Endothelial cell of umbilical vein (primary cell): ENCODE measurements at regions not wholly inside any gene's neighbourhood (a gene's known extent, or its start where the extent isn't known, plus 50 kb on each side); places are given as distances from the start of the nearest gene placed in this dataset.

Source experiments
- BruUV-seq: library from RNA; stranded (reverse); fragments of 400-500 nt; replicated peaks from 2 replicates; lab custom pipeline; 2021; lab: Mats Ljungman, UMichigan
- CTCF ChIA-PET: fragments of 300-600, 350-600 bp; sonication (Branson Sonifier 250); formaldehyde crosslinking; loops from one replicate; lab custom pipeline; 2021; ENCODE audit warnings: antibody characterized with exemption, inconsistent platforms; lab: Charles Lee
- POLR2A ChIA-PET: fragments of 300-600, 350-600 bp; sonication (Branson Sonifier 250); formaldehyde crosslinking; loops from one replicate; lab custom pipeline; 2021; ENCODE audit warnings: antibody characterized with exemption, inconsistent platforms; lab: Charles Lee
- DNase-seq: peaks from one replicate; pipeline ENCODE4 v3.0.0-alpha.2; 2011; ENCODE audit warnings: low read depth, low spot score
- FAIRE-seq: peaks from 2 replicates; lab custom pipeline; 2011; peaks lifted over from hg19 to GRCh38; lab: Jason Lieb, UNC
- H2AFZ ChIP-seq: 2 replicates; pipeline ENCODE4 v1.6.0; 2012; ENCODE audit warnings: low read depth, low read length, control low read depth, inconsistent platforms
- H3K27ac ChIP-seq: 2 replicates; pipeline ENCODE4 v1.5.1; 2011; ENCODE audit warnings: low read depth, mild to moderate bottlenecking, control low read depth, low read length, moderate library complexity; ENCODE audit not compliant: insufficient read depth
- H3K27me3 ChIP-seq, 2 experiments: 2 replicates each; pipeline versions ENCODE4 v1.6.0 to v1.6.1; 2011; ENCODE audit warnings: low read length in 2 of 2, mixed read lengths in 1 of 2; ENCODE audit not compliant: control insufficient read depth in 2 of 2, insufficient read depth in 2 of 2
- H3K36me3 ChIP-seq, 2 experiments: 2 replicates in 1 of 2; 3 replicates in 1 of 2; pipeline ENCODE4 v1.5.1; 2011; ENCODE audit warnings: low read length in 2 of 2, mild to moderate bottlenecking in 1 of 2, moderate library complexity in 1 of 2; ENCODE audit not compliant: control insufficient read depth in 2 of 2, insufficient read depth in 2 of 2; ENCODE audit errors: extremely low read depth in 1 of 2
- H3K4me1 ChIP-seq: 3 replicates; pipeline ENCODE4 v1.5.1; 2011; ENCODE audit warnings: mild to moderate bottlenecking, low read length; ENCODE audit not compliant: control insufficient read depth, insufficient read depth; ENCODE audit errors: extremely low read depth
- H3K4me2 ChIP-seq: 2 replicates; pipeline ENCODE4 v1.6.1; 2011; ENCODE audit warnings: low read length, control low read depth, mixed read lengths; ENCODE audit not compliant: insufficient read depth
- H3K4me3 ChIP-seq, 3 experiments: fragments of 200-600 bp in 1 of 3; sonication (generic), shearing (Covaris generic) in 1 of 3; replicated peaks in 1 of 3; 2 replicates each; pipeline ENCODE4 v1.5.1; 2011 to 2016; ENCODE audit warnings: control low read depth in 3 of 3, low read length in 3 of 3, mild to moderate bottlenecking in 2 of 3, inconsistent platforms in 1 of 3, low read depth in 1 of 3, moderate library complexity in 1 of 3; ENCODE audit not compliant: insufficient read depth in 1 of 3
- H3K79me2 ChIP-seq: 2 replicates; pipeline ENCODE4 v1.6.0; 2012; ENCODE audit warnings: low read length, inconsistent platforms; ENCODE audit not compliant: control insufficient read depth, insufficient read depth
- H3K9ac ChIP-seq: replicated peaks from 2 replicates; pipeline ENCODE3; 2011; ENCODE audit warnings: low read length, control low read depth; ENCODE audit not compliant: insufficient read depth; ENCODE audit errors: extremely low read depth
- H3K9me1 ChIP-seq: replicated peaks from 3 replicates; pipeline ENCODE4 v1.6.0; 2011; ENCODE audit warnings: mild to moderate bottlenecking, low read length; ENCODE audit not compliant: control insufficient read depth, insufficient read depth; ENCODE audit errors: extremely low read depth
- H3K9me3 ChIP-seq: replicated peaks from 2 replicates; pipeline ENCODE4 v1.5.1; 2012; ENCODE audit warnings: low read length, inconsistent platforms; ENCODE audit not compliant: control insufficient read depth, insufficient read depth
- H4K20me1 ChIP-seq: replicated peaks from 2 replicates; pipeline ENCODE3; 2011; ENCODE audit warnings: mild to moderate bottlenecking, low read length; ENCODE audit not compliant: control insufficient read depth, insufficient read depth; ENCODE audit errors: extremely low read depth
- EZH2 ChIP-seq: IDR thresholded peaks from 2 replicates; pipeline ENCODE4 v1.6.1; 2012; ENCODE audit warnings: borderline replicate concordance, low read depth, mild to moderate bottlenecking, moderate library complexity, low read length, inconsistent platforms; ENCODE audit not compliant: severe bottlenecking
- GATA2 ChIP-seq: IDR thresholded peaks from 2 replicates; pipeline ENCODE4 v1.7.0; 2011; ENCODE audit warnings: low read depth, mild to moderate bottlenecking, moderate library complexity, mixed read lengths, low read length; ENCODE audit not compliant: insufficient read length, insufficient read depth
- MYC ChIP-seq: IDR thresholded peaks from one replicate; pipeline ENCODE4 v1.6.1; 2011; ENCODE audit warnings: mild to moderate bottlenecking, low read depth, low read length
- dilution Hi-C: fragments of 300-500 bp; cut with MboI; formaldehyde crosslinking; loops from one replicate; pipeline ENCODE4 v1.15.0; 2019; ENCODE audit warnings: low sequenced_read_pairs; ENCODE audit not compliant: extremely low pct_ligation_motif_present
- intact Hi-C: fragments of 100-400 bp; cut with micrococcal nuclease; formaldehyde crosslinking; loops from one replicate; pipeline ENCODE4 v1.10.0; 2022
- TF ChIP-seq, protein P1 (sequence below), 2 donors: IDR thresholded peaks; 1 replicate in 1 of 2; 2 replicates in 1 of 2; pipeline ENCODE4 v1.5.1; 2011; ENCODE audit warnings: low read length in 2 of 2, mild to moderate bottlenecking in 2 of 2, moderate library complexity in 2 of 2, control low read depth in 1 of 2, inconsistent platforms in 1 of 2, low read depth in 1 of 2; ENCODE audit not compliant: insufficient read depth in 1 of 2; ENCODE audit errors: extremely low read depth in 1 of 2
- TF ChIP-seq, protein P2 (sequence below): IDR thresholded peaks from 2 replicates; pipeline ENCODE4 v1.6.1; 2011; ENCODE audit not compliant: insufficient read depth, insufficient read length

GRCh38 chr7:91355695-91356435 is 91.6 kb downstream of the FZD1 start:
- intact Hi-C loops: no loop called here
- Histone ChIP-seq H3K4me1 (peaks cover 13% of the 10 kb centered on the region), H3K36me3 (no peaks in the 10 kb centered on the region), H3K79me2 (no peaks in the 10 kb centered on the region), H3K27me3 (no peaks in the 10 kb centered on the region), H3K9me3 (no peaks in the 10 kb centered on the region), H3K9ac (no peak overlapping the region), H3K27ac (no peak overlapping the region), H4K20me1 (no peaks in the 10 kb centered on the region), H2AFZ (no peak overlapping the region), H3K9me1 (no peaks in the 10 kb centered on the region), H3K4me2 (no peak overlapping the region), H3K4me3 (no peak overlapping the region)
- TF ChIP-seq, protein P1, sequence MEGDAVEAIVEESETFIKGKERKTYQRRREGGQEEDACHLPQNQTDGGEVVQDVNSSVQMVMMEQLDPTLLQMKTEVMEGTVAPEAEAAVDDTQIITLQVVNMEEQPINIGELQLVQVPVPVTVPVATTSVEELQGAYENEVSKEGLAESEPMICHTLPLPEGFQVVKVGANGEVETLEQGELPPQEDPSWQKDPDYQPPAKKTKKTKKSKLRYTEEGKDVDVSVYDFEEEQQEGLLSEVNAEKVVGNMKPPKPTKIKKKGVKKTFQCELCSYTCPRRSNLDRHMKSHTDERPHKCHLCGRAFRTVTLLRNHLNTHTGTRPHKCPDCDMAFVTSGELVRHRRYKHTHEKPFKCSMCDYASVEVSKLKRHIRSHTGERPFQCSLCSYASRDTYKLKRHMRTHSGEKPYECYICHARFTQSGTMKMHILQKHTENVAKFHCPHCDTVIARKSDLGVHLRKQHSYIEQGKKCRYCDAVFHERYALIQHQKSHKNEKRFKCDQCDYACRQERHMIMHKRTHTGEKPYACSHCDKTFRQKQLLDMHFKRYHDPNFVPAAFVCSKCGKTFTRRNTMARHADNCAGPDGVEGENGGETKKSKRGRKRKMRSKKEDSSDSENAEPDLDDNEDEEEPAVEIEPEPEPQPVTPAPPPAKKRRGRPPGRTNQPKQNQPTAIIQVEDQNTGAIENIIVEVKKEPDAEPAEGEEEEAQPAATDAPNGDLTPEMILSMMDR (IDR thresholded peaks at IDR 0.05; ENCODE audit: extremely low read depth in 1 of 2, insufficient read depth in 1 of 2, low read depth in 1 of 2, low read length in 2 of 2): no peak
- TF ChIP-seq GATA2 (no peak), MYC (no peak), EZH2 (no peak)
- TF ChIP-seq, protein P2, sequence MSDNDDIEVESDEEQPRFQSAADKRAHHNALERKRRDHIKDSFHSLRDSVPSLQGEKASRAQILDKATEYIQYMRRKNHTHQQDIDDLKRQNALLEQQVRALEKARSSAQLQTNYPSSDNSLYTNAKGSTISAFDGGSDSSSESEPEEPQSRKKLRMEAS: no peak
- CTCF ChIA-PET: interaction anchor here (1.3 kb wide), 1 partner anchor 68 kb away, joined by 5 read pairs; no protein-coding TSS in a partner anchor
- DNase-seq: no peak
- dilution Hi-C loops: no loop called here
- no peak for FAIRE-seq
- BruUV-seq: no TSS peak
- POLR2A ChIA-PET: no interaction called here
